Fibroblast of lung (primary cell): ENCODE measurements at regions not wholly inside any gene's neighbourhood (a gene's known extent, or its start where the extent isn't known, plus 50 kb on each side); places are given as distances from the start of the nearest gene placed in this dataset.

Experiments
- DNase-seq, 2 donors: peaks; one replicate each; pipeline versions ENCODE4 v3.0.0 to v3.0.0-alpha.2; 2010; ENCODE audit warnings: low read depth in 2 of 2
- H2AFZ ChIP-seq: 2 replicates; pipeline ENCODE4 v1.5.1; 2012; ENCODE audit warnings: low read length, control low read depth, inconsistent platforms
- H3K27ac ChIP-seq: 2 replicates; pipeline ENCODE4 v1.5.1; 2011; ENCODE audit warnings: low read length, control low read depth; ENCODE audit not compliant: insufficient read depth
- H3K27me3 ChIP-seq: 2 replicates; pipeline ENCODE4 v1.5.1; 2011; ENCODE audit warnings: mild to moderate bottlenecking, low read length; ENCODE audit not compliant: control insufficient read depth, insufficient read depth
- H3K36me3 ChIP-seq: 2 replicates; pipeline ENCODE4 v1.5.1; 2011; ENCODE audit warnings: low read length; ENCODE audit not compliant: control insufficient read depth, insufficient read depth
- H3K4me1 ChIP-seq: 2 replicates; pipeline ENCODE4 v1.5.1; 2011; ENCODE audit warnings: low read length; ENCODE audit not compliant: control insufficient read depth, insufficient read depth; ENCODE audit errors: extremely low read depth
- H3K4me2 ChIP-seq: 2 replicates; pipeline ENCODE4 v1.5.1; 2011; ENCODE audit warnings: low read length, control low read depth; ENCODE audit not compliant: insufficient read depth; ENCODE audit errors: extremely low read depth
- H3K4me3 ChIP-seq, 4 experiments: fragments of 200-600 bp in 1 of 4; sonication (generic) in 1 of 4; replicated peaks in 1 of 4; 2 replicates each; pipeline ENCODE4 v1.5.1; 2011 to 2016; ENCODE audit warnings: low read length in 4 of 4, low read depth in 3 of 4, mild to moderate bottlenecking in 3 of 4, control low read depth in 2 of 4, inconsistent platforms in 1 of 4, mixed read lengths in 1 of 4; ENCODE audit not compliant: insufficient read depth in 1 of 4; ENCODE audit errors: control extremely low read depth in 1 of 4
- H3K79me2 ChIP-seq: 2 replicates; pipeline ENCODE4 v1.5.1; 2012; ENCODE audit warnings: mild to moderate bottlenecking, low read length, inconsistent platforms; ENCODE audit not compliant: control insufficient read depth, insufficient read depth
- H3K9ac ChIP-seq: 2 replicates; pipeline ENCODE4 v1.5.1; 2011; ENCODE audit warnings: mild to moderate bottlenecking, low read length, control low read depth; ENCODE audit not compliant: insufficient read depth
- H3K9me3 ChIP-seq: 2 replicates; pipeline ENCODE4 v1.5.1; 2012; ENCODE audit warnings: low read depth, low read length; ENCODE audit not compliant: control insufficient read depth, insufficient read depth
- H4K20me1 ChIP-seq: 2 replicates; pipeline ENCODE4 v1.5.1; 2011; ENCODE audit warnings: low read length; ENCODE audit not compliant: control insufficient read depth, insufficient read depth; ENCODE audit errors: extremely low read depth
- EZH2 ChIP-seq: IDR thresholded peaks from 2 replicates; pipeline ENCODE4 v1.5.1; 2012; ENCODE audit warnings: low read length, control low read depth, mild to moderate bottlenecking; ENCODE audit errors: missing control alignments
- TF ChIP-seq, protein P1 (sequence below), 2 donors: IDR thresholded peaks in 1 of 2; conservative IDR thresholded peaks in 1 of 2; 1 replicate in 1 of 2; 2 replicates in 1 of 2; pipeline ENCODE4 v1.5.1; 2011 to 2012; ENCODE audit warnings: low read length in 2 of 2, control low read depth in 1 of 2, inconsistent platforms in 1 of 2, low read depth in 1 of 2, mild to moderate bottlenecking in 1 of 2

DNA sequence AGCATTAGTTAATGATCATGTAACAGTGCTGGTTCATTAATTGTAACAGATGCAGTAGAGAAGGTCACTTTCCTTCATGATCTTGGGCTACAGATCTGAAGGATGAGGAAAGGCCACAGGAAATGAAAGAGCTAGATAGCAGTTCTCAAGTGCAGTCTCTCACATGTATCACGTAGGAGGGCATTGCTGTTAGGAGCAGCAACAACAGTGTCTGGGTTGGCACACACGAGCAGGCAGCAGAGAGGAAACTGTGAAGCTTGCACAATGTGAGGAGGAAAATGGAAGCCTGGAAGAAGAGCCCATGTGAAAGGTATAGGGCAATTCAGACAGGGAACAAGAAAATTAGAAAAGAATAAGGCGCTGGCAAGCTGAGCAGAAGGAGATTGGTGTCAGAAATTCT, 1741.5 kb downstream of the PCDH9 start:
- no peaks in the 10 kb centered on the region for H3K79me2 ChIP-seq
- no peaks in the 10 kb centered on the region for H3K9me3 ChIP-seq
- no peak for DNase-seq
- H3K4me1 ChIP-seq, result no peaks in the 10 kb centered on the region
- no peaks in the 10 kb centered on the region for H4K20me1 ChIP-seq
- H3K4me2 ChIP-seq, result no peak overlapping the region
- no peak overlapping the region for H2AFZ ChIP-seq
- no peak overlapping the region for H3K27ac ChIP-seq
- TF ChIP-seq EZH2, result no peak
- TF ChIP-seq, protein P1, sequence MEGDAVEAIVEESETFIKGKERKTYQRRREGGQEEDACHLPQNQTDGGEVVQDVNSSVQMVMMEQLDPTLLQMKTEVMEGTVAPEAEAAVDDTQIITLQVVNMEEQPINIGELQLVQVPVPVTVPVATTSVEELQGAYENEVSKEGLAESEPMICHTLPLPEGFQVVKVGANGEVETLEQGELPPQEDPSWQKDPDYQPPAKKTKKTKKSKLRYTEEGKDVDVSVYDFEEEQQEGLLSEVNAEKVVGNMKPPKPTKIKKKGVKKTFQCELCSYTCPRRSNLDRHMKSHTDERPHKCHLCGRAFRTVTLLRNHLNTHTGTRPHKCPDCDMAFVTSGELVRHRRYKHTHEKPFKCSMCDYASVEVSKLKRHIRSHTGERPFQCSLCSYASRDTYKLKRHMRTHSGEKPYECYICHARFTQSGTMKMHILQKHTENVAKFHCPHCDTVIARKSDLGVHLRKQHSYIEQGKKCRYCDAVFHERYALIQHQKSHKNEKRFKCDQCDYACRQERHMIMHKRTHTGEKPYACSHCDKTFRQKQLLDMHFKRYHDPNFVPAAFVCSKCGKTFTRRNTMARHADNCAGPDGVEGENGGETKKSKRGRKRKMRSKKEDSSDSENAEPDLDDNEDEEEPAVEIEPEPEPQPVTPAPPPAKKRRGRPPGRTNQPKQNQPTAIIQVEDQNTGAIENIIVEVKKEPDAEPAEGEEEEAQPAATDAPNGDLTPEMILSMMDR (conservative IDR thresholded peaks at IDR 0.05 in 1 of 2, IDR thresholded peaks at IDR 0.05 in 1 of 2; ENCODE audit: low read depth in 1 of 2, low read length in 2 of 2), result no peak
- H3K36me3 ChIP-seq, result no peaks in the 10 kb centered on the region
- H3K4me3 ChIP-seq, result no peak overlapping the region
- no peak overlapping the region for H3K9ac ChIP-seq
- H3K27me3 ChIP-seq, result no peaks in the 10 kb centered on the region

DNA sequence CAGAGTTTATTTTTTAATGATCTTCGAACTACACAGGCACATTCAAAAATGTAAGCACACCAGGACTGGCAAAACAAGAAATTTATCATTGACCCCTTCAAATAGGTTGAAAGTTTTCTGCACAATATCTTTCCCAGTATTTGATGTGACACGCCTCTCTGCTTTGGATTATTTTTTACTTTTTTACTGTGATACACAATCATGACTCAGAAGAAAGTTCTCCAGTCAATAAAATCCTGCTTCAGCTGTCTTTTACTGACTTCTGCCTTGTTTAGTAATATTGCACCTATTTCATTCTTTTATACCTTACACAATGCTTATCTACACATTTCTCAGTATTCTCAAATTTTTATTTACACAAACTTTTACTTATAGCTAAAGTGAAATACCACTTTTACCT, 1750.4 kb downstream of the PCDH9 start:
- no peak overlapping the region for H3K4me3 ChIP-seq
- H3K36me3 ChIP-seq, result no peaks in the 10 kb centered on the region
- TF ChIP-seq EZH2, result no peak
- TF ChIP-seq, protein P1 (conservative IDR thresholded peaks at IDR 0.05 in 1 of 2, IDR thresholded peaks at IDR 0.05 in 1 of 2; ENCODE audit: low read depth in 1 of 2, low read length in 2 of 2), result no peak
- H3K79me2 ChIP-seq, result no peaks in the 10 kb centered on the region
- no peaks in the 10 kb centered on the region for H4K20me1 ChIP-seq
- H3K4me1 ChIP-seq, result no peaks in the 10 kb centered on the region
- H3K9ac ChIP-seq, result no peak overlapping the region
- no peak overlapping the region for H3K27ac ChIP-seq
- DNase-seq, result no peak
- no peaks in the 10 kb centered on the region for H3K9me3 ChIP-seq
- no peaks in the 10 kb centered on the region for H3K27me3 ChIP-seq
- no peak overlapping the region for H2AFZ ChIP-seq
- H3K4me2 ChIP-seq, result no peak overlapping the region

DNA sequence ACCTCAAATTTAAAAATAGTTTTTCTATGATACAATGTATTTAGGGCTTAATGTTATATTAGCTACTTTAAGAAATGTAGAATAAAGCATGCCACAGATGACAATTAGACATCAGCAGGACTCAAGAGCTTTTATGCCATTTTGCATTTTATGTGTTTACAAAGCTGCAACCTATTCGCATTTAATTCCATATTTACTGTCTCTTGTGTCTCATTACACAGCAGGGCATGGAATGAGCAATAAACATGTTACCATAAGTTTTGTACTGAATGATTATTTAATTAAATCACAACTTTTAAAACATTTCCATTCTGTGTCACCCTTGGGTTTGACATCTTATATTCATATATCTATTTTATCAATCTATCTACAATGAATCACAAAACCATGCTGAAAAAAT, 1756.9 kb downstream of the PCDH9 start:
- Histone ChIP-seq H2AFZ (no peak overlapping the region), H4K20me1 (no peaks in the 10 kb centered on the region), H3K27me3 (no peaks in the 10 kb centered on the region), H3K4me3 (no peak overlapping the region), H3K4me1 (no peaks in the 10 kb centered on the region), H3K4me2 (no peak overlapping the region), H3K79me2 (no peaks in the 10 kb centered on the region), H3K9ac (no peak overlapping the region), H3K27ac (no peak overlapping the region), H3K36me3 (no peaks in the 10 kb centered on the region), H3K9me3 (no peaks in the 10 kb centered on the region)
- TF ChIP-seq, protein P1 (conservative IDR thresholded peaks at IDR 0.05 in 1 of 2, IDR thresholded peaks at IDR 0.05 in 1 of 2; ENCODE audit: low read depth in 1 of 2, low read length in 2 of 2), result no peak
- no peak for DNase-seq
